Nephron progenitor cell (in vitro differentiated cells): ENCODE measurements at regions not wholly inside any gene's neighbourhood (a gene's known extent, or its start where the extent isn't known, plus 50 kb on each side); places are given as distances from the start of the nearest gene placed in this dataset.

Source experiments
- DNase-seq: peaks from one replicate; pipeline ENCODE4 v3.0.0; 2021
- H3K27ac Mint-ChIP-seq: 2 replicates; pipeline ENCODE4 v1.8.0; 2021; ENCODE audit warnings: mild to moderate bottlenecking, moderate library complexity, mixed read lengths
- H3K27me3 Mint-ChIP-seq: 2 replicates; pipeline ENCODE4 v1.8.0; 2021; ENCODE audit warnings: mild to moderate bottlenecking, low read depth, mixed read lengths; ENCODE audit not compliant: poor library complexity
- H3K36me3 Mint-ChIP-seq: 2 replicates; pipeline ENCODE4 v1.8.0; 2021; ENCODE audit warnings: low read depth, mixed read lengths
- H3K4me1 Mint-ChIP-seq: 2 replicates; pipeline ENCODE4 v1.8.0; 2021; ENCODE audit warnings: mixed read lengths
- H3K4me3 Mint-ChIP-seq: 2 replicates; pipeline ENCODE4 v1.8.0; 2021; ENCODE audit warnings: mild to moderate bottlenecking, moderate library complexity, mixed read lengths
- H3K9me3 Mint-ChIP-seq: 2 replicates; pipeline ENCODE4 v1.8.0; 2021; ENCODE audit warnings: mild to moderate bottlenecking, moderate library complexity, mixed read lengths
- CTCF ChIP-seq: fragments of 200-600 bp; sonication (generic); IDR thresholded peaks from 2 replicates; pipeline ENCODE4 v1.5.0; 2021; ENCODE audit warnings: antibody characterized with exemption

- TF ChIP-seq CTCF = peak; percentile 32
- peak; percentile 83 for DNase-seq
- H3K4me3 Mint-ChIP-seq = peak overlapping the region; percentile 28
- peaks cover 28% of the 10 kb centered on the region for H3K4me1 Mint-ChIP-seq
- no peaks in the 10 kb centered on the region for H3K9me3 Mint-ChIP-seq
- H3K36me3 Mint-ChIP-seq = no peaks in the 10 kb centered on the region
- H3K27ac Mint-ChIP-seq = peak overlapping the region; percentile 72
- peaks cover 53% of the 10 kb centered on the region for H3K27me3 Mint-ChIP-seq
These were observed 127.3 kb upstream of the NKX1-1 start for GRCh38 chr4:1533501-1534064.

GRCh38 chr4:1532549-1533395, 126.5 kb upstream of the NKX1-1 start:
- Mint-ChIP-seq H3K36me3 (no peaks in the 10 kb centered on the region), H3K4me1 (peaks cover 28% of the 10 kb centered on the region), H3K4me3 (no peak overlapping the region), H3K27ac (no peak overlapping the region), H3K27me3 (peaks cover 62% of the 10 kb centered on the region), H3K9me3 (peaks cover 3% of the 10 kb centered on the region)
- DNase-seq = no peak
- TF ChIP-seq CTCF = no peak

GRCh38 chr4:1531683-1532548, 125.7 kb upstream of the NKX1-1 start:
- Mint-ChIP-seq H3K27me3 (peaks cover 70% of the 10 kb centered on the region), H3K4me1 (peaks cover 25% of the 10 kb centered on the region), H3K27ac (no peak overlapping the region), H3K4me3 (no peak overlapping the region), H3K9me3 (peaks cover 9% of the 10 kb centered on the region), H3K36me3 (no peaks in the 10 kb centered on the region)
- no peak for TF ChIP-seq CTCF
- peak; percentile 2 for DNase-seq

- Mint-ChIP-seq H3K4me3 (no peak overlapping the region), H3K27ac (no peak overlapping the region), H3K27me3 (peaks cover 80% of the 10 kb centered on the region), H3K4me1 (peaks cover 23% of the 10 kb centered on the region), H3K36me3 (peaks cover 5% of the 10 kb centered on the region), H3K9me3 (peaks cover 19% of the 10 kb centered on the region)
- DNase-seq = no peak
- no peak for TF ChIP-seq CTCF
These were observed 124.1 kb upstream of the NKX1-1 start for GRCh38 chr4:1530356-1530755.

- Mint-ChIP-seq H3K27me3 (peaks cover 89% of the 10 kb centered on the region), H3K4me1 (peaks cover 13% of the 10 kb centered on the region), H3K27ac (no peak overlapping the region), H3K9me3 (peaks cover 40% of the 10 kb centered on the region), H3K4me3 (no peak overlapping the region), H3K36me3 (peaks cover 8% of the 10 kb centered on the region)
- TF ChIP-seq CTCF = no peak
- no peak for DNase-seq
These were observed 118.5 kb upstream of the NKX1-1 start for GRCh38 chr4:1524761-1525160.
